GM21447 (cell line): ENCODE measurements at regions not wholly inside any gene's neighbourhood (a gene's known extent, or its start where the extent isn't known, plus 50 kb on each side); places are given as distances from the start of the nearest gene placed in this dataset.

Experiments
- ATAC-seq: cut with Tn5 transposase; IDR thresholded peaks from one replicate; pipeline ENCODE4 v1.9.1; 2021; ENCODE audit not compliant: unreplicated experiment

DNA sequence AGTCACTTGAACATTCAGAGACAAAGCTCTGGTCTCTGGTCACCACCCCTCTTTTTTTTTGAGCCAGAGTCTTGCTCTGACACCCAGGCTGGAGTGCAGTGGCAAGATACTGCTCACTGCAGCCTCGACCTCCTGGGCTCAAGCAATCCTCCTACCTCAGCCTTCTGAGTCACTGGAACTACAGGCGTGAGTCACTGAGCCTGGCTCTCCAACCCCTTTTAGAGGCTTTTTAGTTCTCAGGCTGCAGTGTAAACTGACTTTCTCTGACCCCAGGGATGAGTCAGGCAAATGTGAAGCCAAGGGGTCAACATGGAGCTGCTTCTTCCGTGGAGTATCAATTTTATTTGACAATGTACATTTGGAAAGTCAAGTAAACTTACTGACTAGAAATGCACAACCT is 229.2 kb downstream of the PTTG2 start:
- no peak for ATAC-seq

DNA sequence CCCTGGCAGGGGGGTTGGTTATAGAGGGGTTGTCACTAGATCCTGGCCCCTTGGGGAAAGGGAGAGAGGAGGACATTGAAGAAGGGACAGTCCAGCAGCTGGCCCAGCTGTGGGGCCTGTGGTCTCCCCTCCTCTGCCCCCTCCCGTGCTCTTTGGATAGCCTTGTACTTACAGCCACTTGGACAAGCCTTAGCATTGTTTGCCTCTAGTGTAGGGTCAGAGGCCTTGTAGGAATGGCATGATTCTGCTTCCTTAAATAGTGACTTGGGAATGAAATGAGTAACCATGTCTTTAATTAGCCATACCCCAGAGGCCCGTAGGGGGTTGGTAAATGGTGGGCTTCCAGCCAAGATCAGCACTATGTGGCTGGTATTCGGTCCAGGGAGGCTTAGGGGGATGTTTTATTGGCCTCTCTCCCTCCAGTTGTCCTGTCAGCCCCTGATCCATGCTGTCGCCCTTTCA is 230.6 kb downstream of the PTTG2 start:
- no peak for ATAC-seq

DNA sequence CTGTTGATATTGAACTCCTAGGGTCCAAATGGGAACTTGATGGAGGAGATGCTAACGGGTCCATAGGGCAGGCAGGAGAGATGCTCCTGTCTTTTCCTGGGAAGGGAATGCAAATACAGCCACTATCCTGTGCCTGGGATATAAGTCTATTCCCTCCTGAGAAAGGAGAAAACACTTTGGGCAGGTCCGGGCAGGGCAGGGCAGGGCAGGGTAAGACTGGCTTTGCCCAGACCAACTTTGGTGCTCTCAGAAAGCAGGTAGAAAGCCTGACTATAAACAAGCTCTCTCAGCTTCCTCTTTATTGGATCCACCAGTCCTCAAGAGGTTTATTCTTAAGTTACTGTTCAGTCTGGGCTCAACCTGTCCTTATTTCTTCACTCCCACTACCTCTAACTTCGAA is 232.3 kb downstream of the PTTG2 start:
- no peak for ATAC-seq

GRCh38 chr4:38193236-38193863 is 233.2 kb downstream of the PTTG2 start:
- ATAC-seq: no peak

- ATAC-seq: no peak
Measured at GRCh38 chr4:38194047-38194602, 233.9 kb downstream of the PTTG2 start.

DNA sequence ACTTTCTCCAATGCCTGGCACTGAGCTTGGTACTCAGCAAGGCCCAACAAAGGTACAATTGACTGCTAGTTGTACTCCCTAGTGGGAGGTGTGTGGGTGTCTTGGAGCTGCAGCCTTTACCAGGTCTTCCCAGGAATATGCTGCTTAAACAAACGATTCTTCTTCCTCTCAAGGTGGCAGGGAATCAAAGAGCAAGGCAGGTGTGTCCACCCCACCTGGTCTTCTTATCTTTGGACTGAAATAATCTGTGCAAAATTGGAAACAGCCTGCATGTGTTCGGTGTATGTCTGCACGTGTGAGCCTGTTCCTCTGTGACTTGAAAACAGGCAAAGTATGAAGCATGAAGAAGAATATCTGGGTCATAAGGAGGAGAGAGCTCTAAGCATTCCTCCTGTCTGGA is 235.3 kb downstream of the PTTG2 start:
- ATAC-seq: no peak

- ATAC-seq: no peak
Measured at GRCh38 chr4:38195911-38196310, 235.7 kb downstream of the PTTG2 start.

GRCh38 chr4:38202242-38202641 is 242.0 kb downstream of the PTTG2 start:
- ATAC-seq: no peak

DNA sequence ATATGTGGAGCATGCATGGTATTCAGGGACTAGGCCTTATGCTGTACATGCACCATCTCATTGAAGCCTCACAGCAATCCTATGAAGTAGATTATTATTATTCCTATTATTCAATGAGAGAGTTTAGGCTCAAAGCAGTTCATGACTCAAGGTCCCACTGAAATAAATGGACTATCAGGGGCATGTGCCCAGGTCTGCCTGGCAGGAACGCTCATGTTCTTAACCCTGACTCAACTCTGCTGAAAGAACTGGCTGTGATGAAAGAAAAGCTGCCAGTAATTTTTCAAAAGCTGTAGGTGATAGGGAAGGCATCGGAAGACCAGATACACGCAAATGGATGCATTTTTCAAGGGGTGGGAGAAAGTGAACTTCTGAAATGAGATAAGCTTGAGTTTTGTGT is 243.4 kb downstream of the PTTG2 start:
- no peak for ATAC-seq

GRCh38 chr4:38204339-38205035 is 244.3 kb downstream of the PTTG2 start:
- no peak for ATAC-seq

GRCh38 chr4:38205261-38205660 is 245.1 kb downstream of the PTTG2 start:
- no peak for ATAC-seq

GRCh38 chr4:38207110-38207457 is 246.9 kb downstream of the PTTG2 start:
- no peak for ATAC-seq

- ATAC-seq: no peak
Measured at GRCh38 chr4:38209654-38210053, 249.5 kb downstream of the PTTG2 start.

DNA sequence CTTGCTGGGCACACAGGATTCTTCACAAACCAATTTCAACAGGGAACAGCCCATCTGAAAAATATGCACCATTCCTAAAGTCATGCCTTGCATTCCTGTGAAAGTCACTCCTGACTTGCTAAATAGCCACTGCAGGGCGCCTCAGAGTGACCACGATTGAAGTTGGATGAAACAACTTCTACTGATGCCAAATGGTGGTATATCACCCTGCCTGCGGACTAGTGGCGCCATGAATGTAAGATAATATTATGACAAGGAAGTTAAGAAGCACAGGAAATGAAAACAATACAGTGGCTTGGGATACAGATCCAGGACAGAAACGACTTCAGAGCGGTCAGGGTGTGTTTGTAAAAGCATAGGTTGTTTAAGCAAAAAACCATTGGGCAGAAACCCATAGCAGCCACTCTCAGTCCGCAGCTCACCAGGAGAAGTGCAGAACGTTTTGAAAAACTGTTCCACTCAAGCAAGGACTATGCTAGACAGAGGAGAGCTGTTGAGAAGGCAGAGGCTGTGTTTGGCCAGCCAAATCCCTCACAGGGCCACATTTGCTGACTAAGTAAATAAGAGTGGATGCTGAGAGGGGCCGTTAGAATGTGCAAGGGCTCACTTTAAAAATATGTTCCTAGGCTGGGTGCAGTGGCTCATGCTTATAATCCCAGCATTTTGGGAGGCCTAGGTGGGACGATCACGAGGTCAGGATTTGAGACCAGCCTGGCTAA is 250.4 kb downstream of the PTTG2 start:
- ATAC-seq: no peak

GRCh38 chr4:38211885-38212284 is 251.7 kb downstream of the PTTG2 start:
- no peak for ATAC-seq

DNA sequence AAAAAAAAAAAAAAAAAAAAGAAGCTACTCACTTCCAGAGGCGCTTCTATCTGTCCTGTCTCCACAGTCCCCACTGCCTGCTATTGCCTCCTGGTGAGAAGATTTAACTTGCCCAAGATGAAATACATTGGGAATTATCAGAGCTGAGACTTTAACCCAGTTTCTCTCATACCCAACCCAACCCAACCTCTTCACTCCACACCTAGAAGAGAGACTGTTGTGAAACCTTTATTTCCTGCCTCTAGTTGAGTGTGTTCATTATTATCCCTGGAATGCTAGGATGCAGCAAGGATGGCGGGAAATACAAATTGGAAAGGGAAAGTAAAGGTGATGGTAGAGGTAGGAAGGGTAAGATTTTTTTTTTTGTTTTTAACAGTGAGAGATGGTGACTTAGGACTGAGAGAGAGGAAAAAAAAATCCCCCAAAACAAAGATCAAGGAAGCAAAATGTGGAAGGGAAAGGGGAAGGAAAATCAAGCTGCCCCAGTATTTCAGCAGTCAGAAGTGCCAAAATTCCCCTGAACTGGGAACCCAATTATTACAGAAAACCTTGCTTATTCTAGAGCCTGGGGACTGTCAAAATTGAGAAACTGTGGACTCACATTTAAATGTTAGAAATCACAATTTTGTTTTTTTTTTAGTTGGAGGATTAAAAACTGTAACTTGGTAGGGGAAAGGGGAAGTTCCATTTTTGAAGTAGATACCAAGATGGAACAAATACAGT is 253.0 kb downstream of the PTTG2 start:
- no peak for ATAC-seq

GRCh38 chr4:38222892-38223291 is 262.7 kb downstream of the PTTG2 start:
- no peak for ATAC-seq

GRCh38 chr4:38223306-38223705 is 263.1 kb downstream of the PTTG2 start:
- ATAC-seq: no peak

- no peak for ATAC-seq
Measured at GRCh38 chr4:38223782-38224236, 263.6 kb downstream of the PTTG2 start.

- no peak for ATAC-seq
Measured at GRCh38 chr4:38224850-38225249, 264.7 kb downstream of the PTTG2 start.

DNA sequence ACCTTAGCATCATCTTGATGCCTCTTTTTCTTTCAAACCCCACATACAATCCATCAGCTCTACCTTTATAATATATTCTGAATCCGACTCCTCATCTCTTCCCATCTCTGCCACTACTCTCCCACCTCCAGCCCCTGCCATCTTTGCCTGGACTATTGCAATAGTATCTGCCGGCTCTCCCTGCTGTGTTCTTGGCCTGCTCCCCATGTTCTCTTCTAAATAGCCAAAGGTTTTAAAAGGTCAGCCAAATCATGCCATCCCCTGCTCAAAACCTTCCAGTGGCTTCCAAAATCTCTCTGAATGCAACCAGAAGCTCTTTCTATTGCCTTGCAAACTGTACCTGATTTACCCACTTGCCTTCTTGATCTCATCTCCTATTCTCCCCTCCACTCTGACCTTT is 266.0 kb downstream of the PTTG2 start:
- no peak for ATAC-seq
